Breast epithelium (tissue), 3 donors: ENCODE measurements at regions not wholly inside any gene's neighbourhood (a gene's known extent, or its start where the extent isn't known, plus 50 kb on each side); places are given as distances from the start of the nearest gene placed in this dataset.

ENCODE experiments used
- POLR2A ChIP-seq: fragments of 450-650 bp; IDR thresholded peaks from one replicate; pipeline ENCODE4 v1.6.1; 2016; ENCODE audit warnings: antibody characterized with exemption, mild to moderate bottlenecking, moderate library complexity
- POLR2AphosphoS5 ChIP-seq, 3 donors: sonication (generic); formaldehyde crosslinking; IDR thresholded peaks; one replicate each; pipeline ENCODE4 v1.6.1; 2017; ENCODE audit warnings: antibody characterized with exemption in 3 of 3
- TF ChIP-seq, protein P1 (sequence below), 3 donors: fragments of 450-650 bp; IDR thresholded peaks; one replicate each; pipeline ENCODE4 v1.5.1; 2016 to 2017; ENCODE audit warnings: antibody characterized with exemption in 3 of 3, mild to moderate bottlenecking in 3 of 3, moderate library complexity in 3 of 3

DNA sequence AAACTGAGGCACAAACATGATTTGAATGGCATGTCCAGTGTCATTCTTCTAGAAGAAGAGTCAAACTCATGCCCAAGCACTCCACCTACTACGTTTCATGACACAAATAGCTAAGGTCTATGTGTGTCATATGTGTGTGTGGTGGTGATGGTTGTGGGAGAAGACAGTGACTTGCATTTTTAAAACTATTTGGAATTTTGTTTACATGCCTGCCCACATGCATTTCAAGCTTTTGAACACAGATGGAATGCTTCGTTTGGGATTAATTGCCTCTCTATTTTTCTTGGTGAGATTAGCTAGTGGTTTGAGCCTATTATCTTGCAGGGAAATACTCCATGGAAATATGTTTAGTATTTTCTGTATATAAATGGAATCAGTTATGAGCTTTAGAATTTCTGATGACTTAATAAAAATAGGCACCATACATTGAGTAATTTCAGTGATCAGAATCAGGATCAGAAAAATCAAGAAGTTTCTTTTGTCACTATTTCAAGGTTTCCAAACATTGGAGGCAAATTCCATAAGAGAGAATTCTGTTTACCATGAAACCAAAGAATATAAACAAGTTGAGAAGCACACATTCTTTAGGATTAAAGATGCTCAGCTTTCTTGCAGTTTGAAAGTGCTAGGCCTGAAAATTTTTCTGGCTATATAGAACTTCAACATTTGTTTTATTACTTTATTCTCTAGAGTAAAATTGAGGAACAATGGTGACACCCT is 260.3 kb upstream of the SEMA6A start:
- no peak for TF ChIP-seq POLR2A
- TF ChIP-seq, protein P1, sequence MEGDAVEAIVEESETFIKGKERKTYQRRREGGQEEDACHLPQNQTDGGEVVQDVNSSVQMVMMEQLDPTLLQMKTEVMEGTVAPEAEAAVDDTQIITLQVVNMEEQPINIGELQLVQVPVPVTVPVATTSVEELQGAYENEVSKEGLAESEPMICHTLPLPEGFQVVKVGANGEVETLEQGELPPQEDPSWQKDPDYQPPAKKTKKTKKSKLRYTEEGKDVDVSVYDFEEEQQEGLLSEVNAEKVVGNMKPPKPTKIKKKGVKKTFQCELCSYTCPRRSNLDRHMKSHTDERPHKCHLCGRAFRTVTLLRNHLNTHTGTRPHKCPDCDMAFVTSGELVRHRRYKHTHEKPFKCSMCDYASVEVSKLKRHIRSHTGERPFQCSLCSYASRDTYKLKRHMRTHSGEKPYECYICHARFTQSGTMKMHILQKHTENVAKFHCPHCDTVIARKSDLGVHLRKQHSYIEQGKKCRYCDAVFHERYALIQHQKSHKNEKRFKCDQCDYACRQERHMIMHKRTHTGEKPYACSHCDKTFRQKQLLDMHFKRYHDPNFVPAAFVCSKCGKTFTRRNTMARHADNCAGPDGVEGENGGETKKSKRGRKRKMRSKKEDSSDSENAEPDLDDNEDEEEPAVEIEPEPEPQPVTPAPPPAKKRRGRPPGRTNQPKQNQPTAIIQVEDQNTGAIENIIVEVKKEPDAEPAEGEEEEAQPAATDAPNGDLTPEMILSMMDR (IDR thresholded peaks at IDR 0.05), result no peak
- TF ChIP-seq POLR2AphosphoS5 (IDR thresholded peaks at IDR 0.05), result no peak
